Upper lobe of left lung (tissue), 6 donors: ENCODE measurements at regions not wholly inside any gene's neighbourhood (a gene's known extent, or its start where the extent isn't known, plus 50 kb on each side); places are given as distances from the start of the nearest gene placed in this dataset.

Experiments
- ATAC-seq, 2 donors: fragments of 200-7000 bp; cut with Tn5 transposase; one replicate each; pipeline ENCODE4 v1.9.1; 2022; ENCODE audit warnings: mild to moderate bottlenecking in 2 of 2, moderate library complexity in 2 of 2; ENCODE audit not compliant: low FRiP score in 2 of 2
- DNase-seq, 2 donors: peaks; one replicate each; pipeline ENCODE4 v3.0.0-alpha.2; 2019 to 2020
- H3K27ac ChIP-seq, 4 donors: fragments of 200-600 bp; sonication (generic); one replicate each; pipeline ENCODE4 v1.5.1; 2016 to 2019
- H3K27me3 ChIP-seq, 4 donors: fragments of 200-600 bp; sonication (generic); one replicate each; pipeline ENCODE4 v1.5.1; 2017 to 2019
- H3K36me3 ChIP-seq, 4 donors: fragments of 200-600 bp; sonication (generic); one replicate each; pipeline ENCODE4 v1.5.1; 2016 to 2019
- H3K4me1 ChIP-seq, 4 donors: fragments of 200-600 bp; sonication (generic); one replicate each; pipeline ENCODE4 v1.5.1; 2018 to 2019
- H3K4me3 ChIP-seq, 4 donors: fragments of 200-600 bp; sonication (generic); one replicate each; pipeline ENCODE4 v1.5.1; 2017 to 2019; ENCODE audit warnings: mild to moderate bottlenecking in 2 of 4, moderate library complexity in 1 of 4
- H3K9me3 ChIP-seq, 4 donors: fragments of 200-600 bp; sonication (generic); one replicate each; pipeline ENCODE4 v1.5.1; 2018 to 2019
- EP300 ChIP-seq, 4 donors: sonication (generic); formaldehyde crosslinking; IDR thresholded peaks; one replicate each; pipeline ENCODE4 v1.5.1; 2017; ENCODE audit warnings: antibody characterized with exemption in 4 of 4, control low read depth in 2 of 4
- POLR2A ChIP-seq, 4 donors: fragments of 450-650 bp; IDR thresholded peaks; one replicate each; pipeline ENCODE4 v1.5.1; 2016 to 2017; ENCODE audit warnings: antibody characterized with exemption in 4 of 4, mild to moderate bottlenecking in 2 of 4
- POLR2AphosphoS5 ChIP-seq, 2 donors: sonication (generic); formaldehyde crosslinking; IDR thresholded peaks; one replicate each; pipeline ENCODE4 v1.5.1; 2017; ENCODE audit warnings: antibody characterized with exemption in 2 of 2
- WGBS, 2 donors: methylation state at CpG; one replicate each; pipeline ENCODE4 v1.1.5; 2017 to 2018; 5-methylcytosine and 5-hydroxymethylcytosine counted together
- TF ChIP-seq, protein P1 (sequence below), 6 experiments: fragments of 450-650 bp in 4 of 6; fragments of 200-600 bp in 2 of 6; sonication (generic) in 2 of 6; IDR thresholded peaks; one replicate each; pipeline ENCODE4 v1.5.1; 2016 to 2019; ENCODE audit warnings: antibody characterized with exemption in 6 of 6
- donor health status: DM: no; HTN: no; CAD: no; lungs with moderate emphysema.
- donor health status: DM: no; HTN: yes; CAD: no; lungs with severe emphysema.

DNA sequence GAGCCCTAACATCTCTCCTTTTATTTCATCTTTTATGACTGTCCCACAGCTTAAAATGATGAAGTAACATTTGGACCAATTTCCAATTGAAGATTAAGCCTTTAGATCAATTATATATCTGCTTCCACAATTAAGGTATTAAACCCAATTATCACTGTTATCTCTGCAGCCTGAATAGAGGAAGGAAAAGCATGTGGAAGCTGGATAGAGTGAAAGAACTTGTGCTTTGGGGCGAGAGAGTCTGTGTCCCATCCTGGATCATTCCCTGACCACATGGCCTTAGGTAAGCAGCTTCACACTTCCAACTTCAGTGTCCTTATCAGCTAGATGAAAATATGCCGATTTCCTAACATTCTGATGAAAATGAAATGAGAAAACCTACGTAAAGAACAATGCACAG lies 61.4 kb upstream of the TSPAN8 start:
- Histone ChIP-seq H3K36me3 (no peaks in the 10 kb centered on the region), H3K4me3 (no peak overlapping the region), H3K4me1 (peaks cover 3 to 8% (median 6%) of the 10 kb centered on the region in 4 donors), H3K27ac (no peak overlapping the region), H3K27me3 (no peaks in the 10 kb centered on the region), H3K9me3 (no peaks in the 10 kb centered on the region)
- ATAC-seq (no peak), DNase-seq (no peak)
- 62 to 71% methylated on average over 3 of the region's 3 CpGs for WGBS, 2 donors
- TF ChIP-seq POLR2AphosphoS5 (IDR thresholded peaks at IDR 0.05) = no peak
- TF ChIP-seq EP300 (IDR thresholded peaks at IDR 0.05) = no peak
- TF ChIP-seq, protein P1, sequence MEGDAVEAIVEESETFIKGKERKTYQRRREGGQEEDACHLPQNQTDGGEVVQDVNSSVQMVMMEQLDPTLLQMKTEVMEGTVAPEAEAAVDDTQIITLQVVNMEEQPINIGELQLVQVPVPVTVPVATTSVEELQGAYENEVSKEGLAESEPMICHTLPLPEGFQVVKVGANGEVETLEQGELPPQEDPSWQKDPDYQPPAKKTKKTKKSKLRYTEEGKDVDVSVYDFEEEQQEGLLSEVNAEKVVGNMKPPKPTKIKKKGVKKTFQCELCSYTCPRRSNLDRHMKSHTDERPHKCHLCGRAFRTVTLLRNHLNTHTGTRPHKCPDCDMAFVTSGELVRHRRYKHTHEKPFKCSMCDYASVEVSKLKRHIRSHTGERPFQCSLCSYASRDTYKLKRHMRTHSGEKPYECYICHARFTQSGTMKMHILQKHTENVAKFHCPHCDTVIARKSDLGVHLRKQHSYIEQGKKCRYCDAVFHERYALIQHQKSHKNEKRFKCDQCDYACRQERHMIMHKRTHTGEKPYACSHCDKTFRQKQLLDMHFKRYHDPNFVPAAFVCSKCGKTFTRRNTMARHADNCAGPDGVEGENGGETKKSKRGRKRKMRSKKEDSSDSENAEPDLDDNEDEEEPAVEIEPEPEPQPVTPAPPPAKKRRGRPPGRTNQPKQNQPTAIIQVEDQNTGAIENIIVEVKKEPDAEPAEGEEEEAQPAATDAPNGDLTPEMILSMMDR (IDR thresholded peaks at IDR 0.05) = no peak
- no peak for TF ChIP-seq POLR2A (IDR thresholded peaks at IDR 0.05)

DNA sequence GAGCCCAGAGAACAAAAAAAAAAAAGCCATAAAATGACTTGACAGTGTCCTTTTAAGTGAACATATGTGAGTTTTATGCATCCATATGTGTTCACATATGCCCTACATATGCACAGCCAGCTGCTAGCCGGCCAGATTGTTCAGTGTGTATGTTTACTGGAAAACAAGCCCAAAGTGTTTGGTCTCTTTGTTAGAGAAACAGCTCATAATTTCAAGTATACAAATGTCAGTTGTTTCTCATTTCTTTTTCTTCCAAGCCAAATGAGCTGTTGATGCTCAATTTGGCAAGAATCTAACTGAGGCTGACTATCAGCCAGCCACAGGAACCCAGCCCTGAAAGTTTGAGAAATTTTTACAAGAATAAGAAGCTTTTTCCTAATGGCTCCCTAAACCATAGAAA lies 60.8 kb upstream of the TSPAN8 start:
- H3K27ac ChIP-seq = no peak overlapping the region
- no peaks in the 10 kb centered on the region for H3K9me3 ChIP-seq
- DNase-seq (no peak), ATAC-seq (no peak)
- TF ChIP-seq POLR2AphosphoS5 (IDR thresholded peaks at IDR 0.05) (no peak), POLR2A (IDR thresholded peaks at IDR 0.05) (no peak), EP300 (IDR thresholded peaks at IDR 0.05) (no peak)
- TF ChIP-seq, protein P1 (IDR thresholded peaks at IDR 0.05) = no peak
- no peak overlapping the region for H3K4me3 ChIP-seq
- H3K27me3 ChIP-seq = no peaks in the 10 kb centered on the region
- peaks cover 3 to 8% (median 6%) of the 10 kb centered on the region in 4 donors for H3K4me1 ChIP-seq
- whole genome bisulfite sequencing, 2 donors = 64 to 74% methylated on average over 1 of the region's 1 CpG
- no peaks in the 10 kb centered on the region for H3K36me3 ChIP-seq

DNA sequence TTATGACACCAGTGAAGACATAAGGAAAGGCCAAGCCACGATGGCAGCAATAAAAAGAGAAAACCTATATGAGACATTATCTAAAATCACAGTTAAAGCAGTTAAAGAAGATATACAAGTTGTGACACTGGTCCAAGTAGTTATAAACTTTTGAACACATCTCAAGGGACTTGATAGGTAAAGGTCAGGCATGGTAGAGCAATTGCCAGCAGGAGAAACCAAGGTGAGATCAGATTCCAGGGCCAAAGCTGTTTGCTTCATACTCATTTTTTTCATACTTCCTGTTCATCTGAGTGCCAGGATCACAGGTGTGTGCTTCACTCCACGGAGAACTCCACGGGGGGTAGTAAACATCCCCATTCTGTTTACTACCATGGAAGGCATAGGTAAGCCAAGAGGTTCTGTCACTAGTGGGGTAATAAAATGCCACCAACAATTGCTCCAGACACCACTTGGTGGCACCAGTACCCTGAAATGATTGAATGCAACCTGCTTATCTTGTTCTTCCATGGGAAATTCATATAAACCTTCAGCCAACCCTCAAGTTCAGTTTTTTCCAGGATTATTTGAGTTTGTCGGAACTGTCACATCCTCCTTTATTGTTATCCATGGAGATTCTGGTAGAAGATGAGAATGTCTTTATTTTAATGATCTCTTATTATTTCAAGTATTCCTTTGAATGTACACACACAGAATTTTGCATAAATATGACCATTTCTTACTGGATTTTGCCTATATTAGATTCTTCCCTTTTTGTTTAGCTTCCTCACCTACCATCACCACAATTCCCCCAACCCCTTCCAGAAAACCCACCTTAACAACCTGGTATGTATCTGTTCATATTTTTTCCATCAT lies 59.2 kb upstream of the TSPAN8 start:
- H3K4me1 ChIP-seq = peaks cover 3 to 8% (median 6%) of the 10 kb centered on the region in 4 donors
- no peak overlapping the region for H3K4me3 ChIP-seq
- no peaks in the 10 kb centered on the region for H3K36me3 ChIP-seq
- H3K27me3 ChIP-seq = no peaks in the 10 kb centered on the region
- peak in 1 of 2 donors; percentile 24 for DNase-seq
- no peak for ATAC-seq
- H3K9me3 ChIP-seq = no peaks in the 10 kb centered on the region
- no peak overlapping the region for H3K27ac ChIP-seq
- TF ChIP-seq EP300 (IDR thresholded peaks at IDR 0.05) (no peak), POLR2A (IDR thresholded peaks at IDR 0.05) (no peak), POLR2AphosphoS5 (IDR thresholded peaks at IDR 0.05) (no peak)
- TF ChIP-seq, protein P1 (IDR thresholded peaks at IDR 0.05) = peak in 3 of 6 experiments; percentile 39 to 46 (median 43)
- 49 to 50% methylated on average over 4 of the region's 4 CpGs for WGBS, 2 donors

DNA sequence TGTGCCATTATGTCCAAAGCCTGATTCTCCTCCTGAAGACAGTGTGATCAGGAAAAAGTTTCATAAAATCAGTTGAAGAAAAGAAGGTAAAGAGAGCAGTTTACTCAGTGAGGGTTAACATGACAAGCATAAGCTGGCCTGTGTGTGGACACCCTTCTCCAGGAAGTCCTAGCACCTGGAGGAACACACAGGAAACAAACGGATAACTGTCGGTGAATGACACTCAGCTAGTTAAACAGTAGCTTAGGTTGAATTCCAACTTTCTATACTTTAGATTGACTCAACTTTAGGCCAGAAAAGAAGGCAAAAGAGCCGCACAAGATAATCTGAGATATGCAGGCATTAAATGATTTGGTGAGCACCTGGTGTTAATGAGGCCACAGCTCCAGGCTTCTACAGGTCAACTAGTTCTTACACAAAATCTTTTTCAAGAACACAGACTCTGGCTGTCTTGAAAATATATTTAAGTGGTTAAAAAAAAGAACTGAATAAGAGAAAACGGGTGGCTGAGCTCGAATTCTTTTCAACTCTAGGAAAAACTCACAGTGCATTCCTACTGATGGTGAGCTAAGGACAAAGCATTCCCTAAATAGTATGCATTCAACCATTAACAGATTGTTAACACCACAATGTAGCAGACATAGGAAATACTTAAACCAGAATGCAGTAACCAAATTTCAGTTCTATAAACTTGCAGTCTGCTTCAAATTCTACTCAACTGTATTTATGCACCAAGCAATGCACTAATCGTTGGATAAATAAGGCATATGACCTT lies 56.9 kb upstream of the TSPAN8 start:
- no peak for TF ChIP-seq POLR2A (IDR thresholded peaks at IDR 0.05)
- TF ChIP-seq, protein P1 (IDR thresholded peaks at IDR 0.05) = no peak
- no peak for TF ChIP-seq EP300 (IDR thresholded peaks at IDR 0.05)
- no peak for TF ChIP-seq POLR2AphosphoS5 (IDR thresholded peaks at IDR 0.05)
- 38 to 44% methylated on average over 6 of the region's 6 CpGs for WGBS, 2 donors
- no peak overlapping the region for H3K4me3 ChIP-seq
- no peaks in the 10 kb centered on the region for H3K9me3 ChIP-seq
- H3K27ac ChIP-seq = no peak overlapping the region
- peaks cover 3 to 8% (median 6%) of the 10 kb centered on the region in 4 donors for H3K4me1 ChIP-seq
- ATAC-seq = no peak
- no peak for DNase-seq
- no peaks in the 10 kb centered on the region for H3K36me3 ChIP-seq
- no peaks in the 10 kb centered on the region for H3K27me3 ChIP-seq
